ENCODE measurements at regions not wholly inside any gene's neighbourhood (a gene's known extent, or its start where the extent isn't known, plus 50 kb on each side); places are given as distances from the start of the nearest gene placed in this dataset.

DNA sequence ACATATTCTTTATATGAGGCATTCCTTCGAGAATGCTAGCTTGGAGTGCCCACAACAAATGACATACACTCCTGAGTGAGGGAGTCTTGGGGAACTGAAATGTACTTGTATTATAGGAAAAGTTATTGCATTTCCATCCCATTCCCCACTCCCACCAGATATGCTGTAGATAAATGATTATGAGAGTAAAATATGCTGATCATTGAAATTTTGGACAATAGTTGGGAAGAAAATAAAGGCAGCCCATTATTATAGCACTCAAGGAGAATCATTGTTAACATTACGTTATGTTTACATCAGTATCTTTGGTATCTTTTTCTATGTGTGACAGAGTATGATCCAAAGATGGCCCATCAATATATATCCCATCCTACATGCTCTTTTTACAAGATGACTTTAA is 194.4 kb downstream of the GATA3 start:
- TF ChIP-seq POLR2A (IDR thresholded peaks at IDR 0.05; ENCODE audit: low read depth, low read length) (no peak), TAF1 (IDR thresholded peaks at IDR 0.05; ENCODE audit: borderline replicate concordance, low read depth, low read length) (no peak), POLR2AphosphoS5 (IDR thresholded peaks at IDR 0.05; ENCODE audit: low read depth, low read length) (no peak)
